Keratinocyte (primary cell): ENCODE measurements at regions not wholly inside any gene's neighbourhood (a gene's known extent, or its start where the extent isn't known, plus 50 kb on each side); places are given as distances from the start of the nearest gene placed in this dataset.

Source experiments
- EZH2 ChIP-seq: IDR thresholded peaks from one replicate; pipeline ENCODE4 v1.6.1; 2012; ENCODE audit warnings: inconsistent platforms, mild to moderate bottlenecking, low read length, moderate library complexity
- TF ChIP-seq, protein P1 (sequence below), 3 experiments: IDR thresholded peaks in 1 of 3; conservative IDR thresholded peaks in 1 of 3; optimal IDR thresholded peaks in 1 of 3; 2 replicates in 2 of 3; 3 replicates in 1 of 3; pipeline versions ENCODE3 to v1.5.1; 2011; ENCODE audit warnings: low read length in 3 of 3, mild to moderate bottlenecking in 3 of 3, moderate library complexity in 2 of 3, control low read depth in 1 of 3, inconsistent platforms in 1 of 3; ENCODE audit not compliant: insufficient read depth in 2 of 3; ENCODE audit errors: extremely low read depth in 1 of 3

DNA sequence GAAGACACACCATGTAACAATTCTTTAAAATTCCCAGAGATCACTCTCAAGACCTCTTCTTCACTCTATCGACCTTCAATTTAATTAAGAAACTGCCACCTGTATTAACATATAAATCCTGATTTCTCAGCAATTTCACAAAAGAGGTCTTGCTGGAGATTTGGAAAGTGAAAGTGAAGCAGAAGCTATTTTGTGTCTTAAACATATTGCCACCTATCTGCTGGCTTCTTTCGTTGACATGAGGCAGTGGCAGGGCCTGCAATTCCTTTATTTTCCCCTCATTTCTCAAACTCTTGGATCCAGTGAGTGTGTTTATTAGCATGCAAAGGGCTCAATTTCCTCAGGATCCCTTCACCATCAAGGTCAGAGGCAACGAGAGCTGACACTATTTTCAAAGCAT, 780.2 kb upstream of the SLITRK1 start:
- TF ChIP-seq, protein P1, sequence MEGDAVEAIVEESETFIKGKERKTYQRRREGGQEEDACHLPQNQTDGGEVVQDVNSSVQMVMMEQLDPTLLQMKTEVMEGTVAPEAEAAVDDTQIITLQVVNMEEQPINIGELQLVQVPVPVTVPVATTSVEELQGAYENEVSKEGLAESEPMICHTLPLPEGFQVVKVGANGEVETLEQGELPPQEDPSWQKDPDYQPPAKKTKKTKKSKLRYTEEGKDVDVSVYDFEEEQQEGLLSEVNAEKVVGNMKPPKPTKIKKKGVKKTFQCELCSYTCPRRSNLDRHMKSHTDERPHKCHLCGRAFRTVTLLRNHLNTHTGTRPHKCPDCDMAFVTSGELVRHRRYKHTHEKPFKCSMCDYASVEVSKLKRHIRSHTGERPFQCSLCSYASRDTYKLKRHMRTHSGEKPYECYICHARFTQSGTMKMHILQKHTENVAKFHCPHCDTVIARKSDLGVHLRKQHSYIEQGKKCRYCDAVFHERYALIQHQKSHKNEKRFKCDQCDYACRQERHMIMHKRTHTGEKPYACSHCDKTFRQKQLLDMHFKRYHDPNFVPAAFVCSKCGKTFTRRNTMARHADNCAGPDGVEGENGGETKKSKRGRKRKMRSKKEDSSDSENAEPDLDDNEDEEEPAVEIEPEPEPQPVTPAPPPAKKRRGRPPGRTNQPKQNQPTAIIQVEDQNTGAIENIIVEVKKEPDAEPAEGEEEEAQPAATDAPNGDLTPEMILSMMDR (optimal IDR thresholded peaks at IDR 0.05 in 1 of 3, IDR thresholded peaks at IDR 0.05 in 1 of 3, conservative IDR thresholded peaks at IDR 0.05 in 1 of 3; ENCODE audit: extremely low read depth in 1 of 3, insufficient read depth in 2 of 3, low read length in 3 of 3), result no peak
- TF ChIP-seq EZH2, result no peak
